ENCODE measurements at regions not wholly inside any gene's neighbourhood (a gene's known extent, or its start where the extent isn't known, plus 50 kb on each side); places are given as distances from the start of the nearest gene placed in this dataset.

GRCh38 chr12:28601570-28602058, 411.4 kb downstream of the CCDC91 start:
- TF ChIP-seq, protein P1, sequence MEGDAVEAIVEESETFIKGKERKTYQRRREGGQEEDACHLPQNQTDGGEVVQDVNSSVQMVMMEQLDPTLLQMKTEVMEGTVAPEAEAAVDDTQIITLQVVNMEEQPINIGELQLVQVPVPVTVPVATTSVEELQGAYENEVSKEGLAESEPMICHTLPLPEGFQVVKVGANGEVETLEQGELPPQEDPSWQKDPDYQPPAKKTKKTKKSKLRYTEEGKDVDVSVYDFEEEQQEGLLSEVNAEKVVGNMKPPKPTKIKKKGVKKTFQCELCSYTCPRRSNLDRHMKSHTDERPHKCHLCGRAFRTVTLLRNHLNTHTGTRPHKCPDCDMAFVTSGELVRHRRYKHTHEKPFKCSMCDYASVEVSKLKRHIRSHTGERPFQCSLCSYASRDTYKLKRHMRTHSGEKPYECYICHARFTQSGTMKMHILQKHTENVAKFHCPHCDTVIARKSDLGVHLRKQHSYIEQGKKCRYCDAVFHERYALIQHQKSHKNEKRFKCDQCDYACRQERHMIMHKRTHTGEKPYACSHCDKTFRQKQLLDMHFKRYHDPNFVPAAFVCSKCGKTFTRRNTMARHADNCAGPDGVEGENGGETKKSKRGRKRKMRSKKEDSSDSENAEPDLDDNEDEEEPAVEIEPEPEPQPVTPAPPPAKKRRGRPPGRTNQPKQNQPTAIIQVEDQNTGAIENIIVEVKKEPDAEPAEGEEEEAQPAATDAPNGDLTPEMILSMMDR (IDR thresholded peaks at IDR 0.05; ENCODE audit: poor library complexity, severe bottlenecking) = no peak
- Histone ChIP-seq H3K4me3 (ENCODE audit: severe bottlenecking) (no peak overlapping the region), H3K36me3 (ENCODE audit: low read depth) (no peaks in the 10 kb centered on the region), H3K9me3 (ENCODE audit: severe bottlenecking) (no peaks in the 10 kb centered on the region), H3K27me3 (ENCODE audit: insufficient read depth, poor library complexity, severe bottlenecking) (no peaks in the 10 kb centered on the region), H3K4me1 (ENCODE audit: insufficient read depth, poor library complexity, severe bottlenecking) (no peaks in the 10 kb centered on the region), H3K27ac (ENCODE audit: poor library complexity, severe bottlenecking) (no peak overlapping the region)
- DNase-seq (ENCODE audit: low spot score) (no peak), ATAC-seq (ENCODE audit: low read depth) (no peak)

GRCh38 chr12:28602786-28603185, 412.5 kb downstream of the CCDC91 start:
- Histone ChIP-seq H3K27ac (ENCODE audit: poor library complexity, severe bottlenecking) (no peak overlapping the region), H3K4me1 (ENCODE audit: insufficient read depth, poor library complexity, severe bottlenecking) (no peaks in the 10 kb centered on the region), H3K27me3 (ENCODE audit: insufficient read depth, poor library complexity, severe bottlenecking) (no peaks in the 10 kb centered on the region), H3K9me3 (ENCODE audit: severe bottlenecking) (no peaks in the 10 kb centered on the region), H3K4me3 (ENCODE audit: severe bottlenecking) (no peak overlapping the region), H3K36me3 (ENCODE audit: low read depth) (no peaks in the 10 kb centered on the region)
- TF ChIP-seq, protein P1 (IDR thresholded peaks at IDR 0.05; ENCODE audit: poor library complexity, severe bottlenecking) = no peak
- no peak for ATAC-seq (ENCODE audit: low read depth)
- no peak for DNase-seq (ENCODE audit: low spot score)

DNA sequence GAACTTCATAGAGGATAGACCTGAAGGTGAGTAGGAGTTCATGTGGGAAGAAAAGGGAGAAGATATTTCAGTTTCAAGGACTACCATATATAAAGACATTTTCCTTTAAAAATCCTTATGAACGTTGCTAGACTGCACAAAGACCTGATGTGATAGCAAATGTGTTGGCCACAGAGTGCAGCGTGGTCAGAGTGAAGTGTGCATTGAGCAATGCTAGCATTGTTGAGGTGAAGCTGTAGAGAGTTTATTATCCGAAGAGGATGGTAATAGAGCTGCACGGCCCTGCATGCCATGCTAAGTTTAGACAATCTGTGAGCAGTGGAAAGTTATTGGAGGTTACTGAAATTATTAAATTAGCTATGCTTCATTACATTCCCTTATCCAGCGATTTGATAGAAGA, 413.0 kb downstream of the CCDC91 start:
- Histone ChIP-seq H3K4me1 (ENCODE audit: insufficient read depth, poor library complexity, severe bottlenecking) (no peaks in the 10 kb centered on the region), H3K9me3 (ENCODE audit: severe bottlenecking) (no peaks in the 10 kb centered on the region), H3K4me3 (ENCODE audit: severe bottlenecking) (no peak overlapping the region), H3K27me3 (ENCODE audit: insufficient read depth, poor library complexity, severe bottlenecking) (no peaks in the 10 kb centered on the region), H3K27ac (ENCODE audit: poor library complexity, severe bottlenecking) (no peak overlapping the region), H3K36me3 (ENCODE audit: low read depth) (no peaks in the 10 kb centered on the region)
- DNase-seq (ENCODE audit: low spot score) = no peak
- ATAC-seq (ENCODE audit: low read depth) = no peak
- TF ChIP-seq, protein P1 (IDR thresholded peaks at IDR 0.05; ENCODE audit: poor library complexity, severe bottlenecking) = no peak

DNA sequence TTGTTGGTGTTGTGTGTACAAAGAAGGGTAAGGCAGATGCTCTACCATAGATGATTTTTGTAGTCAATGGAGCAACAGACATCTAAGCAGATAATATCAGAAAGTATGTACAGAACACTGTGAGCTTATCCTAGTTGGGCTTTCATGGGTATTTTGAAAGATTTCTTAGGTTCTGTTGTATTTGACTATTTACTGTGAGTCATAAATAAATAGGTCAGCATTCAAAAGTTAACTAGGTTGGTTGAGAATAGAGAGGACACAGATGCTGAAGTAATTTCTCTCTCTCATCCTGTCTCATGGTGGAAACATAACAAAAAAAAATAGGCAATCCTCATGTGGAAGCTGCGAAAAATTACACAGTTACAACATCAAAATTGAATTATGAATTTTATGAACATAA, 413.5 kb downstream of the CCDC91 start:
- TF ChIP-seq, protein P1 (IDR thresholded peaks at IDR 0.05; ENCODE audit: poor library complexity, severe bottlenecking) = no peak

GRCh38 chr12:28604240-28604639, 414.0 kb downstream of the CCDC91 start:
- ATAC-seq (ENCODE audit: low read depth) (no peak), DNase-seq (ENCODE audit: low spot score) (no peak)
- H3K36me3 ChIP-seq (ENCODE audit: low read depth) = no peaks in the 10 kb centered on the region
- no peaks in the 10 kb centered on the region for H3K4me1 ChIP-seq (ENCODE audit: insufficient read depth, poor library complexity, severe bottlenecking)
- H3K27ac ChIP-seq (ENCODE audit: poor library complexity, severe bottlenecking) = no peak overlapping the region
- no peaks in the 10 kb centered on the region for H3K27me3 ChIP-seq (ENCODE audit: insufficient read depth, poor library complexity, severe bottlenecking)
- no peak overlapping the region for H3K4me3 ChIP-seq (ENCODE audit: severe bottlenecking)
- TF ChIP-seq, protein P1 (IDR thresholded peaks at IDR 0.05; ENCODE audit: poor library complexity, severe bottlenecking) = no peak
- H3K9me3 ChIP-seq (ENCODE audit: severe bottlenecking) = no peaks in the 10 kb centered on the region

More for the DNA sequence above, 413.5 kb downstream of the CCDC91 start:
- Histone ChIP-seq H3K4me1 (ENCODE audit: insufficient read depth, poor library complexity, severe bottlenecking) (no peaks in the 10 kb centered on the region), H3K27me3 (ENCODE audit: insufficient read depth, poor library complexity, severe bottlenecking) (no peaks in the 10 kb centered on the region), H3K4me3 (ENCODE audit: severe bottlenecking) (no peak overlapping the region), H3K9me3 (ENCODE audit: severe bottlenecking) (no peaks in the 10 kb centered on the region), H3K36me3 (ENCODE audit: low read depth) (no peaks in the 10 kb centered on the region), H3K27ac (ENCODE audit: poor library complexity, severe bottlenecking) (no peak overlapping the region)
- ATAC-seq (ENCODE audit: low read depth) (no peak), DNase-seq (ENCODE audit: low spot score) (no peak)
